CD4-positive, CD25-positive, alpha-beta regulatory T cell (primary cell): ENCODE measurements at regions not wholly inside any gene's neighbourhood (a gene's known extent, or its start where the extent isn't known, plus 50 kb on each side); places are given as distances from the start of the nearest gene placed in this dataset.

Experiments used
- ATAC-seq, 2 donors: fragments of 150-1000 bp; cut with Tn5 transposase; one replicate each; pipeline ENCODE4 v1.10.0; 2021; ENCODE audit warnings: low read depth in 2 of 2, moderate number of reproducible peaks in 2 of 2, moderate library complexity in 1 of 2
- DNase-seq, 3 donors: peaks; one replicate each; pipeline versions ENCODE4 v3.0.0 to v3.0.0-alpha.2; 2012 to 2022; ENCODE audit warnings: mixed read lengths in 1 of 3
- H3K27ac ChIP-seq: one replicate; pipeline ENCODE4 v1.7.0; 2013; ENCODE audit warnings: mild to moderate bottlenecking, low read length; ENCODE audit not compliant: insufficient read depth, poor library complexity, severe bottlenecking
- H3K27me3 ChIP-seq: one replicate; pipeline ENCODE4 v1.7.0; 2013; ENCODE audit warnings: low read length; ENCODE audit not compliant: control insufficient read depth, insufficient read depth
- H3K36me3 ChIP-seq: one replicate; pipeline ENCODE4 v1.7.0; 2013; ENCODE audit warnings: mild to moderate bottlenecking, low read length, moderate library complexity; ENCODE audit not compliant: control insufficient read depth, insufficient read depth
- H3K4me1 ChIP-seq: 2 replicates; pipeline ENCODE4 v1.7.0; 2013; ENCODE audit warnings: mild to moderate bottlenecking, low read length; ENCODE audit not compliant: insufficient read depth, control insufficient read depth, poor library complexity, severe bottlenecking
- H3K4me3 ChIP-seq: one replicate; pipeline ENCODE4 v1.7.0; 2013; ENCODE audit warnings: low read depth, mild to moderate bottlenecking, low read length, moderate library complexity
- H3K9me3 ChIP-seq, 2 experiments: 1 replicate in 1 of 2; 2 replicates in 1 of 2; pipeline ENCODE4 v1.7.0; 2013; ENCODE audit warnings: low read length in 2 of 2, mild to moderate bottlenecking in 1 of 2, moderate library complexity in 1 of 2; ENCODE audit not compliant: control insufficient read depth in 2 of 2
- H3K27ac Mint-ChIP-seq, 3 donors: one replicate each; pipeline ENCODE4 v1.8.0; 2020 to 2022; ENCODE audit warnings: mild to moderate bottlenecking in 3 of 3, mixed read lengths in 3 of 3, moderate library complexity in 2 of 3
- H3K27me3 Mint-ChIP-seq: one replicate; pipeline ENCODE4 v1.8.0; 2022; ENCODE audit warnings: mild to moderate bottlenecking, mixed read lengths
- H3K36me3 Mint-ChIP-seq: one replicate; pipeline ENCODE4 v1.8.0; 2020; ENCODE audit warnings: mixed read lengths
- H3K4me1 Mint-ChIP-seq, 4 donors: one replicate each; pipeline ENCODE4 v1.8.0; 2020 to 2022; ENCODE audit warnings: mixed read lengths in 4 of 4, mild to moderate bottlenecking in 1 of 4
- H3K4me3 Mint-ChIP-seq, 4 donors: one replicate each; pipeline ENCODE4 v1.8.0; 2020 to 2022; ENCODE audit warnings: mild to moderate bottlenecking in 4 of 4, mixed read lengths in 4 of 4, moderate library complexity in 3 of 4
- H3K9me3 Mint-ChIP-seq, 7 donors: one replicate each; pipeline ENCODE4 v1.8.0; 2020 to 2022; ENCODE audit warnings: mixed read lengths in 7 of 7, mild to moderate bottlenecking in 3 of 7, moderate library complexity in 2 of 7

DNA sequence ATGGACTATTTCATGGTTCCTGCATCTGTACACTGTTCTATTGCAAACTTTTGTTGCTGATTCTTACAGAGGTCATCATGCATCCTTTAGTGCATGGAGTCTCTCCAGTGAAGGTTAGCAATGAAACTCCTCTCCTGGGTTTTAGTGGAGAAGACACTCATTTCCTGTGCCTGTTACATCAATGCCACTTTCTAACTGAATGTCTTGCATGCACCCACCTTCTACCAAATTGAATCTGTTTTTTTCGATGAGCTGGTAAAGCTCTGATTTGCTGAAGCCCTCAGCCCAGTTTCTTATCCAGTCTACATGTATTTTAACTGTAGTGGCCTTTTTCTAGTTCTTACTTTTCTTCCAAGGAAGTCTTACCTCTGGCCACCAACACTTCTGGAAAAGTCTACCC is 591.8 kb upstream of the ADAMTS16 start:
- H3K4me1 ChIP-seq = no peaks in the 10 kb centered on the region
- H3K36me3 Mint-ChIP-seq = no peaks in the 10 kb centered on the region
- no peaks in the 10 kb centered on the region for H3K27me3 ChIP-seq
- H3K27me3 Mint-ChIP-seq = no peaks in the 10 kb centered on the region
- no peak overlapping the region for H3K4me3 Mint-ChIP-seq
- no peak for DNase-seq
- no peaks in the 10 kb centered on the region for H3K4me1 Mint-ChIP-seq
- peaks cover 0 to 4% of the 10 kb centered on the region in 2 experiments for H3K9me3 ChIP-seq
- H3K27ac ChIP-seq = no peak overlapping the region
- no peak for ATAC-seq
- H3K4me3 ChIP-seq = no peak overlapping the region
- no peak overlapping the region for H3K27ac Mint-ChIP-seq
- peaks cover 0 to 22% (median 7%) of the 10 kb centered on the region in 7 donors for H3K9me3 Mint-ChIP-seq
- no peaks in the 10 kb centered on the region for H3K36me3 ChIP-seq

DNA sequence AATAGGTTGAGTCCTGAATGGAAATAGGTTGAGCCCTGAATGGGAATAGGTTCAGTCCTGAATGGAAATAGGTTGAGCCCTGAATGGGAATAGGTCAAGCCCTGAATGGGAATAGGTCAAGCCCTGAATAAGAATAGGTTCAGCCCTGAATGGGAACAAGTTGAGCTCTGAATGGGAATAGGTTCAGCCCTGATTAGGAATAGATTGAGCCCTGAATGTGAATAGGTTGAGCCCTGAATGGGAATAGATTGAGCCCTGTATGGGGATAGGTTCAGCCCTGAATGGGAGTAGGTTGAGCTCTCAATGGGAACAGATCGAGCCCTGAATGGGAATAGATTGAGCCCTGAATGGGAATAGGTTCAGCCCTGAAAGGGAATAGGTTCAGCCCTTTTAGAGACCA is 590.8 kb upstream of the ADAMTS16 start:
- Histone ChIP-seq H3K4me3 (no peak overlapping the region), H3K27ac (no peak overlapping the region), H3K27me3 (no peaks in the 10 kb centered on the region), H3K9me3 (peaks cover 0 to 4% of the 10 kb centered on the region in 2 experiments), H3K4me1 (no peaks in the 10 kb centered on the region), H3K36me3 (no peaks in the 10 kb centered on the region)
- no peak for ATAC-seq
- Mint-ChIP-seq H3K27me3 (no peaks in the 10 kb centered on the region), H3K27ac (no peak overlapping the region), H3K36me3 (no peaks in the 10 kb centered on the region), H3K4me1 (no peaks in the 10 kb centered on the region), H3K9me3 (peaks cover 0 to 21% (median 7%) of the 10 kb centered on the region in 7 donors), H3K4me3 (no peak overlapping the region)
- no peak for DNase-seq

DNA sequence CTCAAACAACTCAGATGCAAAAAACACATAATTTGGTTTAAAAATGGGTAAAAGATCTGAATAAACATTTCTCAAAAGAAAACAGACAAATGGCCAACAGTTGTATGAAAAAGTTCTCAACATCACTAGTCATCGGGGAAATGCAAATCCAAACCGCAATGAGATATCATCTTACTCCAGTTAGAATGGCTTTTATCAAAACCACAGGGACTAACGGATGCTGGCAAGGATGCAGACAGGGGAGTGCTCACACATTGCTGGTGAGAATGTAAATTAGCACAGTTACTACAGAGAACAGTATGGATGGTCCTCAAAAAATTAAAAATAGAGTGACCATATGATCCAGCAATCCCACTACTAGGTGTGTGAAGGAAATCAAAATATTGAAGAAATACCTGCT is 589.1 kb upstream of the ADAMTS16 start:
- DNase-seq (no peak), ATAC-seq (no peak)
- H3K4me1 Mint-ChIP-seq = no peaks in the 10 kb centered on the region
- no peaks in the 10 kb centered on the region for H3K4me1 ChIP-seq
- no peaks in the 10 kb centered on the region for H3K27me3 ChIP-seq
- peaks cover 0 to 4% of the 10 kb centered on the region in 2 experiments for H3K9me3 ChIP-seq
- H3K27ac ChIP-seq = no peak overlapping the region
- H3K27me3 Mint-ChIP-seq = no peaks in the 10 kb centered on the region
- peaks cover 0 to 18% (median 8%) of the 10 kb centered on the region in 7 donors for H3K9me3 Mint-ChIP-seq
- no peaks in the 10 kb centered on the region for H3K36me3 Mint-ChIP-seq
- no peak overlapping the region for H3K4me3 Mint-ChIP-seq
- no peak overlapping the region for H3K27ac Mint-ChIP-seq
- no peak overlapping the region for H3K4me3 ChIP-seq
- H3K36me3 ChIP-seq = no peaks in the 10 kb centered on the region

DNA sequence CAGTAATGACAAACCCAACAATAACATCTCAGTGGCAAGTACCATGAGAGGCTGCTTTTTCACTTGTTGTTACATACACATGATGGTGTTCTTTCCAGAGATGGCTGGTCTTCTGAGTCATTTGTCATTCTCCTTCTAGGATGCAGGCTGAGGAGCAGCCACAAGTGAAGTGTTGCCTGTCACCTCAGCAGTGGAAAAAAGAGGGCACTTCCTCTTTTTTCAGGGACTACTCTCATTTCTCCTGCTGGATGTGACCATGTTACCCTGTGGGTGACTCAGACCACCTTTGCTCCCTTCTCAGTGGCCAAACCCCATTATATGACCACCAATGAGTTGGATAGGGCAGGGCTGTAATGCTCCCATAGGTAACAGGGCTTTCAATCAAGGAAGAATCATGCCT is 587.0 kb upstream of the ADAMTS16 start:
- H3K27ac ChIP-seq = no peak overlapping the region
- no peak for ATAC-seq
- H3K4me1 Mint-ChIP-seq = no peaks in the 10 kb centered on the region

DNA sequence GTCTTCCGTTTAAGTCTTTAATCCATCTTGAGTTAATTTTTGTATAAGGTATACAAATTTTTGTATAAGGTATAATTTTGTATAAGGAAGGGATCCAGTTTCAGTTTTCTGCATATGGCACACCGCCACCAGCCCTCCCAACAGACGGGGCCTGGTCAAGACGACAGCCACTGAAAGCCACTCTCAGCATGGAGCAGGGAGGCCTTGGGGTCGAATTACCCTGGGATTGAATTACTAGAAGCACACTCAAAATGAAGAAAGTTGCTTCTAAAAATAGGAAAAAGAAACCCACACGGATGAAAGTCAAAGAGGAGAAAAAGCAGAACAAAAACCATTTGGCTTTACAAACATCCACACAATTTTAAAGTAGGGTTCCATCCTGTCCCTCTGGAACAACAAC is 586.2 kb upstream of the ADAMTS16 start:
- H3K9me3 ChIP-seq = peaks cover under 1 to 7% of the 10 kb centered on the region in 2 experiments
- Mint-ChIP-seq H3K4me3 (no peak overlapping the region), H3K4me1 (no peaks in the 10 kb centered on the region), H3K36me3 (no peaks in the 10 kb centered on the region), H3K27ac (no peak overlapping the region), H3K27me3 (no peaks in the 10 kb centered on the region), H3K9me3 (peaks cover 0 to 21% (median 10%) of the 10 kb centered on the region in 7 donors)
- no peak overlapping the region for H3K27ac ChIP-seq
- H3K4me3 ChIP-seq = no peak overlapping the region
- no peaks in the 10 kb centered on the region for H3K36me3 ChIP-seq
- DNase-seq (no peak), ATAC-seq (no peak)
- no peaks in the 10 kb centered on the region for H3K4me1 ChIP-seq
- H3K27me3 ChIP-seq = no peaks in the 10 kb centered on the region

More for the DNA sequence above, 587.0 kb upstream of the ADAMTS16 start:
- no peak overlapping the region for H3K4me3 ChIP-seq
- Mint-ChIP-seq H3K27ac (no peak overlapping the region), H3K27me3 (no peaks in the 10 kb centered on the region), H3K4me3 (no peak overlapping the region), H3K36me3 (no peaks in the 10 kb centered on the region), H3K9me3 (peaks cover 0 to 20% (median 11%) of the 10 kb centered on the region in 7 donors)
- H3K4me1 ChIP-seq = no peaks in the 10 kb centered on the region
- no peaks in the 10 kb centered on the region for H3K27me3 ChIP-seq
- no peaks in the 10 kb centered on the region for H3K36me3 ChIP-seq
- peaks cover 0 to 7% of the 10 kb centered on the region in 2 experiments for H3K9me3 ChIP-seq
- DNase-seq = no peak

DNA sequence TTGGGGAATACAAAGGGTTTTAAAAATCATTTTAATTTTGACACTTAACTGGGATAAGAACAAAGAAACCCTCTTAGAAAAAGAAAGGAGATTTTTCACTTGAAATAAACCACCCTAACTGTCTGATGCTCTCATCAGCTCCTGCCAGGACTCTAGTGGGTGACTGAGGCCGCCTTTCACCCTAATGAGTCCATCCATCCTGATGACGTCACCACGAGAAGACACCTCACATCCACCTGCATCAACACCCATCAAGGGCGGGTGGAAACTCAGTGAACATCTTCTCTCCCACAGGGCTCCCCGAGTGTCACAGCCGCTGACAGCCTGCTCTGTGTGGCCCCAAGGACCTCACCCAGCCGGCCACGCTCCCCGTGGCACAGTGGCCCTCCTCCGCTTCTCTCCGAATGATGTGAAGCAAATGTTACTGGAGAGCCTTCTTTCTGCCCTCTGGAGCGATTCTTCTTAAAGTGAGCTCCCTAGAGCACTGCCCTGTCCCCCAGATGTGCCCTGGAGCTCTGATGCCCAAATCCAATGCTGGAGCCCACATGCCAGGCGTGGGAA is 584.3 kb upstream of the ADAMTS16 start:
- no peak overlapping the region for H3K27ac ChIP-seq
- DNase-seq = no peak
- no peak overlapping the region for H3K27ac Mint-ChIP-seq
- H3K9me3 ChIP-seq = peaks cover 7 to 11% of the 10 kb centered on the region in 2 experiments
- H3K9me3 Mint-ChIP-seq = peaks cover 0 to 24% (median 11%) of the 10 kb centered on the region in 7 donors
- no peak overlapping the region for H3K4me3 Mint-ChIP-seq
- no peaks in the 10 kb centered on the region for H3K36me3 Mint-ChIP-seq
- no peaks in the 10 kb centered on the region for H3K4me1 ChIP-seq
- ATAC-seq = no peak
- H3K4me3 ChIP-seq = no peak overlapping the region
- H3K27me3 ChIP-seq = no peaks in the 10 kb centered on the region
- H3K36me3 ChIP-seq = no peaks in the 10 kb centered on the region
- H3K4me1 Mint-ChIP-seq = no peaks in the 10 kb centered on the region
- H3K27me3 Mint-ChIP-seq = no peaks in the 10 kb centered on the region

DNA sequence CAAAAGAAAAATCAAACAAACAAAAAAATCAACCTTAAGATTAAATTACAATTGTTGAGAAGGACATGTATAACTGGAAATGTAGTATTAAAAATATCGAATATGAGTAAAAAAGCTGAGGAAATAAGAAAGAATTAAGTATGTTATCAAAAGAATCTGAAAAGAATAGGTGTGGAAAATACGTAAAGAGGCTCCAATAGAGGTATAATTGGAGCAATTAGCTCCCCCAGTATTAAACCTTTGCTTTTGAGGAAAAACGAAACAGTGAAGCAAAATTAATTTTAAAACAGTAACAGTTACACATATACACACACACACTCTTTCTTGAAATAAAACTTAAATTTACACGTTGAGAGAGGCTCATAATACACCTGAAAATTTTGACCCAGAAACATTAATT is 578.7 kb upstream of the ADAMTS16 start:
- no peak for DNase-seq
- no peak for ATAC-seq
- H3K4me1 ChIP-seq = no peaks in the 10 kb centered on the region
- no peak overlapping the region for H3K27ac Mint-ChIP-seq
- H3K27me3 ChIP-seq = no peaks in the 10 kb centered on the region
- H3K36me3 ChIP-seq = no peaks in the 10 kb centered on the region
- peaks cover 11 to 13% of the 10 kb centered on the region in 2 experiments for H3K9me3 ChIP-seq
- no peak overlapping the region for H3K4me3 ChIP-seq
- no peaks in the 10 kb centered on the region for H3K4me1 Mint-ChIP-seq
- no peak overlapping the region for H3K27ac ChIP-seq
- H3K4me3 Mint-ChIP-seq = no peak overlapping the region
- H3K27me3 Mint-ChIP-seq = no peaks in the 10 kb centered on the region
- H3K36me3 Mint-ChIP-seq = no peaks in the 10 kb centered on the region
- peaks cover 1 to 45% (median 8%) of the 10 kb centered on the region in 7 donors for H3K9me3 Mint-ChIP-seq

DNA sequence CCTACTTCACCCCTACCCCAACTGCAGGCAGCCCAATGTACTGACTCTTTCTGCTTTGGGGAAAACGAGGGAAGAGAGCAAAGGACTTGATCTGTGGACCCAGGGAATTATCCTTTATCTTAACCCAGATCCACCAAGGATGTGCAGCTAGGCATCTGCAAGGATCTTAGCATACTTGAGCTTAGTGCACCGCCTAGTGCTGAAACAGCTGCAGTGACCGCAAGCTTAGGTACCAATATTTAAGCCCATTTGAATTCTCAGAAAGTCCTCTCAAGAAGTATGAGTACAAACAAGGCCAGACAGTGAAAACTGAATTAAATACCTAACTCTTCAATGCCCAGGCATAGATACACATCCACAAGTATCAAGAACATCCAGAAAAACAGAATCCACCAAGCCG is 576.7 kb upstream of the ADAMTS16 start:
- H3K36me3 Mint-ChIP-seq = no peaks in the 10 kb centered on the region
- no peaks in the 10 kb centered on the region for H3K4me1 ChIP-seq
- H3K36me3 ChIP-seq = no peaks in the 10 kb centered on the region
- no peak overlapping the region for H3K4me3 Mint-ChIP-seq
- H3K27me3 Mint-ChIP-seq = no peaks in the 10 kb centered on the region
- peaks cover 0 to 45% (median 10%) of the 10 kb centered on the region in 7 donors for H3K9me3 Mint-ChIP-seq
- H3K9me3 ChIP-seq = peaks cover 7 to 11% of the 10 kb centered on the region in 2 experiments
- H3K27ac ChIP-seq = no peak overlapping the region
- ATAC-seq (no peak), DNase-seq (no peak)
- no peaks in the 10 kb centered on the region for H3K4me1 Mint-ChIP-seq
- no peaks in the 10 kb centered on the region for H3K27me3 ChIP-seq
- H3K4me3 ChIP-seq = no peak overlapping the region
- H3K27ac Mint-ChIP-seq = no peak overlapping the region
